GM23338 (cell line): ENCODE measurements at regions not wholly inside any gene's neighbourhood (a gene's known extent, or its start where the extent isn't known, plus 50 kb on each side); places are given as distances from the start of the nearest gene placed in this dataset.

ENCODE experiments used
- ATAC-seq: fragments of 200-7000 bp; cut with Tn5 transposase; 3 replicates; pipeline ENCODE4 v1.9.1; 2020
- DNase-seq: peaks from one replicate; pipeline ENCODE4 v3.0.0-alpha.2; 2015; ENCODE audit warnings: low spot score
- H2AFZ ChIP-seq: fragments of 200-600 bp; sonication (generic); 2 replicates; pipeline ENCODE4 v1.8.0; 2016; ENCODE audit warnings: antibody characterized with exemption, mild to moderate bottlenecking, moderate library complexity
- H3F3A ChIP-seq: fragments of 200-600 bp; sonication (generic); replicated peaks from 2 replicates; pipeline ENCODE4 v1.8.0; 2017; ENCODE audit warnings: antibody characterized with exemption, mixed run types, low read depth
- H3K27ac ChIP-seq: fragments of 200-600 bp; sonication (generic); 2 replicates; pipeline ENCODE4 v1.6.1; 2016; ENCODE audit warnings: low read depth
- H3K27me3 ChIP-seq: fragments of 200-600 bp; sonication (generic); 2 replicates; pipeline ENCODE4 v1.8.0; 2016; ENCODE audit warnings: mild to moderate bottlenecking, mixed run types, moderate library complexity; ENCODE audit not compliant: insufficient read depth
- H3K36me3 ChIP-seq: fragments of 200-600 bp; sonication (generic); 2 replicates; pipeline ENCODE4 v1.8.0; 2016; ENCODE audit warnings: mild to moderate bottlenecking; ENCODE audit not compliant: insufficient read depth
- H3K4me1 ChIP-seq: fragments of 200-600 bp; sonication (generic); 2 replicates; pipeline ENCODE4 v1.8.0; 2016; ENCODE audit warnings: mild to moderate bottlenecking, moderate library complexity; ENCODE audit not compliant: insufficient read depth
- H3K4me2 ChIP-seq: fragments of 200-600 bp; sonication (generic); 2 replicates; pipeline ENCODE4 v1.7.1; 2017; ENCODE audit warnings: mixed run types
- H3K4me3 ChIP-seq: fragments of 200-600 bp; sonication (generic); 2 replicates; pipeline ENCODE4 v1.6.1; 2016; ENCODE audit warnings: mixed run types
- H3K79me2 ChIP-seq: fragments of 200-600 bp; sonication (generic); replicated peaks from 2 replicates; pipeline ENCODE4 v1.8.0; 2017; ENCODE audit warnings: mild to moderate bottlenecking; ENCODE audit not compliant: insufficient read depth
- H3K9me2 ChIP-seq: fragments of 200-600 bp; sonication (generic); 2 replicates; pipeline ENCODE4 v1.8.0; 2017; ENCODE audit not compliant: insufficient read depth
- H4K20me1 ChIP-seq: fragments of 200-600 bp; sonication (generic); replicated peaks from 2 replicates; pipeline ENCODE4 v1.8.0; 2017; ENCODE audit warnings: mild to moderate bottlenecking; ENCODE audit not compliant: insufficient read depth
- H3K27ac Mint-ChIP-seq: 2 replicates; pipeline ENCODE4 v1.8.0; 2020; ENCODE audit warnings: inconsistent platforms, mild to moderate bottlenecking, moderate library complexity, mixed read lengths
- H3K27me3 Mint-ChIP-seq: 3 replicates; pipeline ENCODE4 v1.8.0; 2022; ENCODE audit warnings: low read depth, mild to moderate bottlenecking, moderate library complexity, mixed read lengths, inconsistent platforms; ENCODE audit not compliant: insufficient read depth, poor library complexity
- H3K36me3 Mint-ChIP-seq: 3 replicates; pipeline ENCODE4 v1.8.0; 2021; ENCODE audit warnings: low read depth, mild to moderate bottlenecking, inconsistent platforms, moderate library complexity, mixed read lengths
- H3K4me1 Mint-ChIP-seq: 3 replicates; pipeline ENCODE4 v1.8.0; 2020; ENCODE audit warnings: mild to moderate bottlenecking, inconsistent platforms, mixed read lengths
- H3K4me3 Mint-ChIP-seq: 3 replicates; pipeline ENCODE4 v1.8.0; 2021; ENCODE audit warnings: moderate library complexity, mild to moderate bottlenecking, inconsistent platforms, mixed read lengths
- H3K9me3 Mint-ChIP-seq: 3 replicates; pipeline ENCODE4 v1.8.0; 2020; ENCODE audit warnings: moderate library complexity, mild to moderate bottlenecking, inconsistent platforms, mixed read lengths
- CREB1 ChIP-seq: fragments of 250-450 bp; sonication (Bioruptor Pico); IDR thresholded peaks from 2 replicates; pipeline ENCODE4 v1.5.0; 2020; ENCODE audit warnings: low read depth, mild to moderate bottlenecking, moderate library complexity
- EZH2 ChIP-seq: fragments of 200-600 bp; sonication (generic); IDR thresholded peaks from one replicate; pipeline ENCODE4 v1.8.0; 2017; ENCODE audit warnings: antibody characterized with exemption, mild to moderate bottlenecking, low read depth; ENCODE audit not compliant: unreplicated experiment
- EZH2phosphoT487 ChIP-seq: fragments of 200-600 bp; sonication (generic); IDR thresholded peaks from one replicate; pipeline ENCODE4 v1.8.1; 2018; ENCODE audit warnings: antibody characterized with exemption; ENCODE audit not compliant: unreplicated experiment
- NANOG ChIP-seq: IDR thresholded peaks from 2 replicates; pipeline ENCODE4 v1.6.1; 2016; ENCODE audit warnings: antibody characterized with exemption, borderline replicate concordance
- POLR2AphosphoS5 ChIP-seq: IDR thresholded peaks from 2 replicates; pipeline ENCODE4 v1.6.1; 2016; ENCODE audit warnings: antibody characterized with exemption, low read depth
- STAT1 ChIP-seq: IDR thresholded peaks from one replicate; pipeline ENCODE4 v1.6.1; 2016; ENCODE audit warnings: antibody characterized with exemption; ENCODE audit not compliant: unreplicated experiment
- ZNF114 ChIP-seq: fragments of 250-450 bp; sonication (Bioruptor Pico); IDR thresholded peaks from 2 replicates; pipeline ENCODE4 v1.5.0; 2020; ENCODE audit warnings: mild to moderate bottlenecking, moderate library complexity
- ZNF331 ChIP-seq: fragments of 250-450 bp; sonication (Bioruptor Pico); IDR thresholded peaks from 2 replicates; pipeline ENCODE4 v1.5.0; 2020; ENCODE audit warnings: low read depth, mild to moderate bottlenecking, moderate library complexity
- TF ChIP-seq, protein P1 (sequence below): IDR thresholded peaks from one replicate; pipeline ENCODE4 v1.6.1; 2018; ENCODE audit warnings: antibody characterized with exemption; ENCODE audit not compliant: unreplicated experiment
- TF ChIP-seq, protein P2 (sequence below): IDR thresholded peaks from 2 replicates; pipeline ENCODE4 v1.6.1; 2016; ENCODE audit warnings: antibody characterized with exemption
- TF ChIP-seq, protein P3 (sequence below): fragments of 250-450 bp; sonication (Bioruptor Pico); IDR thresholded peaks from 2 replicates; pipeline ENCODE4 v1.5.0; 2020; ENCODE audit warnings: mild to moderate bottlenecking, moderate library complexity
- TF ChIP-seq, protein P4 (sequence below), 2 experiments: fragments of 200-600 bp in 1 of 2; sonication (generic) in 1 of 2; conservative IDR thresholded peaks; 2 replicates each; pipeline versions ENCODE4 v1.5.1 to v1.6.1; 2016 to 2017; ENCODE audit warnings: antibody characterized with exemption in 2 of 2, low read depth in 2 of 2, mild to moderate bottlenecking in 2 of 2, moderate library complexity in 1 of 2

DNA sequence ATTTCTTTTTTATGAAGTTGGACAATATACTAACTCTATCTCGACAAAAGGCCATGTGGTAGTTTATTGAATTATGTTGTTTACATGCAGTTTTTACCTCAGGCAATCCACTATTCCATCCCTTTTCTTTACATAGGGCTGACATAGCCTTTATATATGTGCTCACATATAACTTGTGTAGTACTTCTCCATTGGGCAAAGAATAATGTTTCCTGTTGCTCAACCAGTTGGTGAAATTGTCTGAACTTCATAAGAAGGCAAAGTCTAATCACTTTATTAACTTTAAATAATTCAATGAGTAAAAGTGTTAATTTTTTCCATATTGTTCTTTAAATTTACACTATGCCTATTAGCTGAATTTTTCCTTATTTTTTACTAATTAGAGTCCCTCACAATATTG lies 1272.1 kb downstream of the EPHA7 start:
- Mint-ChIP-seq H3K4me3 (no peak overlapping the region), H3K27me3 (peaks cover 2% of the 10 kb centered on the region)
- TF ChIP-seq ZNF331 (no peak), POLR2AphosphoS5 (no peak), ZNF114 (no peak), NANOG (no peak), CREB1 (CRISPR knock-in tag) (no peak), EZH2phosphoT487 (no peak), EZH2 (no peak), STAT1 (no peak)
- TF ChIP-seq, protein P1, sequence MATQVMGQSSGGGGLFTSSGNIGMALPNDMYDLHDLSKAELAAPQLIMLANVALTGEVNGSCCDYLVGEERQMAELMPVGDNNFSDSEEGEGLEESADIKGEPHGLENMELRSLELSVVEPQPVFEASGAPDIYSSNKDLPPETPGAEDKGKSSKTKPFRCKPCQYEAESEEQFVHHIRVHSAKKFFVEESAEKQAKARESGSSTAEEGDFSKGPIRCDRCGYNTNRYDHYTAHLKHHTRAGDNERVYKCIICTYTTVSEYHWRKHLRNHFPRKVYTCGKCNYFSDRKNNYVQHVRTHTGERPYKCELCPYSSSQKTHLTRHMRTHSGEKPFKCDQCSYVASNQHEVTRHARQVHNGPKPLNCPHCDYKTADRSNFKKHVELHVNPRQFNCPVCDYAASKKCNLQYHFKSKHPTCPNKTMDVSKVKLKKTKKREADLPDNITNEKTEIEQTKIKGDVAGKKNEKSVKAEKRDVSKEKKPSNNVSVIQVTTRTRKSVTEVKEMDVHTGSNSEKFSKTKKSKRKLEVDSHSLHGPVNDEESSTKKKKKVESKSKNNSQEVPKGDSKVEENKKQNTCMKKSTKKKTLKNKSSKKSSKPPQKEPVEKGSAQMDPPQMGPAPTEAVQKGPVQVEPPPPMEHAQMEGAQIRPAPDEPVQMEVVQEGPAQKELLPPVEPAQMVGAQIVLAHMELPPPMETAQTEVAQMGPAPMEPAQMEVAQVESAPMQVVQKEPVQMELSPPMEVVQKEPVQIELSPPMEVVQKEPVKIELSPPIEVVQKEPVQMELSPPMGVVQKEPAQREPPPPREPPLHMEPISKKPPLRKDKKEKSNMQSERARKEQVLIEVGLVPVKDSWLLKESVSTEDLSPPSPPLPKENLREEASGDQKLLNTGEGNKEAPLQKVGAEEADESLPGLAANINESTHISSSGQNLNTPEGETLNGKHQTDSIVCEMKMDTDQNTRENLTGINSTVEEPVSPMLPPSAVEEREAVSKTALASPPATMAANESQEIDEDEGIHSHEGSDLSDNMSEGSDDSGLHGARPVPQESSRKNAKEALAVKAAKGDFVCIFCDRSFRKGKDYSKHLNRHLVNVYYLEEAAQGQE: no peak
- TF ChIP-seq, protein P2, sequence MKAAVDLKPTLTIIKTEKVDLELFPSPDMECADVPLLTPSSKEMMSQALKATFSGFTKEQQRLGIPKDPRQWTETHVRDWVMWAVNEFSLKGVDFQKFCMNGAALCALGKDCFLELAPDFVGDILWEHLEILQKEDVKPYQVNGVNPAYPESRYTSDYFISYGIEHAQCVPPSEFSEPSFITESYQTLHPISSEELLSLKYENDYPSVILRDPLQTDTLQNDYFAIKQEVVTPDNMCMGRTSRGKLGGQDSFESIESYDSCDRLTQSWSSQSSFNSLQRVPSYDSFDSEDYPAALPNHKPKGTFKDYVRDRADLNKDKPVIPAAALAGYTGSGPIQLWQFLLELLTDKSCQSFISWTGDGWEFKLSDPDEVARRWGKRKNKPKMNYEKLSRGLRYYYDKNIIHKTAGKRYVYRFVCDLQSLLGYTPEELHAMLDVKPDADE: no peak
- TF ChIP-seq, protein P3, sequence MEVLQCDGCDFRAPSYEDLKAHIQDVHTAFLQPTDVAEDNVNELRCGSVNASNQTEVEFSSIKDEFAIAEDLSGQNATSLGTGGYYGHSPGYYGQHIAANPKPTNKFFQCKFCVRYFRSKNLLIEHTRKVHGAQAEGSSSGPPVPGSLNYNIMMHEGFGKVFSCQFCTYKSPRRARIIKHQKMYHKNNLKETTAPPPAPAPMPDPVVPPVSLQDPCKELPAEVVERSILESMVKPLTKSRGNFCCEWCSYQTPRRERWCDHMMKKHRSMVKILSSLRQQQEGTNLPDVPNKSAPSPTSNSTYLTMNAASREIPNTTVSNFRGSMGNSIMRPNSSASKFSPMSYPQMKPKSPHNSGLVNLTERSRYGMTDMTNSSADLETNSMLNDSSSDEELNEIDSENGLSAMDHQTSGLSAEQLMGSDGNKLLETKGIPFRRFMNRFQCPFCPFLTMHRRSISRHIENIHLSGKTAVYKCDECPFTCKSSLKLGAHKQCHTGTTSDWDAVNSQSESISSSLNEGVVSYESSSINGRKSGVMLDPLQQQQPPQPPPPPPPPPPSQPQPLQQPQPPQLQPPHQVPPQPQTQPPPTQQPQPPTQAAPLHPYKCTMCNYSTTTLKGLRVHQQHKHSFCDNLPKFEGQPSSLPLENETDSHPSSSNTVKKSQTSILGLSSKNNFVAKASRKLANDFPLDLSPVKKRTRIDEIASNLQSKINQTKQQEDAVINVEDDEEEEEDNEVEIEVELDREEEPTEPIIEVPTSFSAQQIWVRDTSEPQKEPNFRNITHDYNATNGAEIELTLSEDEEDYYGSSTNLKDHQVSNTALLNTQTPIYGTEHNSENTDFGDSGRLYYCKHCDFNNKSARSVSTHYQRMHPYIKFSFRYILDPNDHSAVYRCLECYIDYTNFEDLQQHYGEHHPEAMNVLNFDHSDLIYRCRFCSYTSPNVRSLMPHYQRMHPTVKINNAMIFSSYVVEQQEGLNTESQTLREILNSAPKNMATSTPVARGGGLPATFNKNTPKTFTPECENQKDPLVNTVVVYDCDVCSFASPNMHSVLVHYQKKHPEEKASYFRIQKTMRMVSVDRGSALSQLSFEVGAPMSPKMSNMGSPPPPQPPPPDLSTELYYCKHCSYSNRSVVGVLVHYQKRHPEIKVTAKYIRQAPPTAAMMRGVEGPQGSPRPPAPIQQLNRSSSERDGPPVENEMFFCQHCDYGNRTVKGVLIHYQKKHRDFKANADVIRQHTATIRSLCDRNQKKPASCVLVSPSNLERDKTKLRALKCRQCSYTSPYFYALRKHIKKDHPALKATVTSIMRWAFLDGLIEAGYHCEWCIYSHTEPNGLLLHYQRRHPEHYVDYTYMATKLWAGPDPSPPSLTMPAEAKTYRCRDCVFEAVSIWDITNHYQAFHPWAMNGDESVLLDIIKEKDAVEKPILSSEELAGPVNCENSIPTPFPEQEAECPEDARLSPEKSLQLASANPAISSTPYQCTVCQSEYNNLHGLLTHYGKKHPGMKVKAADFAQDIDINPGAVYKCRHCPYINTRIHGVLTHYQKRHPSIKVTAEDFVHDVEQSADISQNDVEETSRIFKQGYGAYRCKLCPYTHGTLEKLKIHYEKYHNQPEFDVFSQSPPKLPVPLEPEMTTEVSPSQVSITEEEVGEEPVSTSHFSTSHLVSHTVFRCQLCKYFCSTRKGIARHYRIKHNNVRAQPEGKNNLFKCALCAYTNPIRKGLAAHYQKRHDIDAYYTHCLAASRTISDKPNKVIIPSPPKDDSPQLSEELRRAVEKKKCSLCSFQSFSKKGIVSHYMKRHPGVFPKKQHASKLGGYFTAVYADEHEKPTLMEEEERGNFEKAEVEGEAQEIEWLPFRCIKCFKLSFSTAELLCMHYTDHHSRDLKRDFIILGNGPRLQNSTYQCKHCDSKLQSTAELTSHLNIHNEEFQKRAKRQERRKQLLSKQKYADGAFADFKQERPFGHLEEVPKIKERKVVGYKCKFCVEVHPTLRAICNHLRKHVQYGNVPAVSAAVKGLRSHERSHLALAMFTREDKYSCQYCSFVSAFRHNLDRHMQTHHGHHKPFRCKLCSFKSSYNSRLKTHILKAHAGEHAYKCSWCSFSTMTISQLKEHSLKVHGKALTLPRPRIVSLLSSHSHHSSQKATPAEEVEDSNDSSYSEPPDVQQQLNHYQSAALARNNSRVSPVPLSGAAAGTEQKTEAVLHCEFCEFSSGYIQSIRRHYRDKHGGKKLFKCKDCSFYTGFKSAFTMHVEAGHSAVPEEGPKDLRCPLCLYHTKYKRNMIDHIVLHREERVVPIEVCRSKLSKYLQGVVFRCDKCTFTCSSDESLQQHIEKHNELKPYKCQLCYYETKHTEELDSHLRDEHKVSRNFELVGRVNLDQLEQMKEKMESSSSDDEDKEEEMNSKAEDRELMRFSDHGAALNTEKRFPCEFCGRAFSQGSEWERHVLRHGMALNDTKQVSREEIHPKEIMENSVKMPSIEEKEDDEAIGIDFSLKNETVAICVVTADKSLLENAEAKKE (CRISPR knock-in tag): no peak
- TF ChIP-seq, protein P4, sequence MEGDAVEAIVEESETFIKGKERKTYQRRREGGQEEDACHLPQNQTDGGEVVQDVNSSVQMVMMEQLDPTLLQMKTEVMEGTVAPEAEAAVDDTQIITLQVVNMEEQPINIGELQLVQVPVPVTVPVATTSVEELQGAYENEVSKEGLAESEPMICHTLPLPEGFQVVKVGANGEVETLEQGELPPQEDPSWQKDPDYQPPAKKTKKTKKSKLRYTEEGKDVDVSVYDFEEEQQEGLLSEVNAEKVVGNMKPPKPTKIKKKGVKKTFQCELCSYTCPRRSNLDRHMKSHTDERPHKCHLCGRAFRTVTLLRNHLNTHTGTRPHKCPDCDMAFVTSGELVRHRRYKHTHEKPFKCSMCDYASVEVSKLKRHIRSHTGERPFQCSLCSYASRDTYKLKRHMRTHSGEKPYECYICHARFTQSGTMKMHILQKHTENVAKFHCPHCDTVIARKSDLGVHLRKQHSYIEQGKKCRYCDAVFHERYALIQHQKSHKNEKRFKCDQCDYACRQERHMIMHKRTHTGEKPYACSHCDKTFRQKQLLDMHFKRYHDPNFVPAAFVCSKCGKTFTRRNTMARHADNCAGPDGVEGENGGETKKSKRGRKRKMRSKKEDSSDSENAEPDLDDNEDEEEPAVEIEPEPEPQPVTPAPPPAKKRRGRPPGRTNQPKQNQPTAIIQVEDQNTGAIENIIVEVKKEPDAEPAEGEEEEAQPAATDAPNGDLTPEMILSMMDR (conservative IDR thresholded peaks at IDR 0.05; ENCODE audit: low read depth in 2 of 2): no peak

More for the DNA sequence above, 1272.1 kb downstream of the EPHA7 start:
- no peak overlapping the region for H3K27ac Mint-ChIP-seq
- Histone ChIP-seq H4K20me1 (no peaks in the 10 kb centered on the region), H3K36me3 (no peaks in the 10 kb centered on the region), H3K4me2 (no peak overlapping the region), H3K9me2 (no peaks in the 10 kb centered on the region), H3K27me3 (no peaks in the 10 kb centered on the region), H3K4me3 (no peak overlapping the region), H2AFZ (no peak overlapping the region), H3F3A (no peaks in the 10 kb centered on the region), H3K79me2 (no peaks in the 10 kb centered on the region), H3K27ac (no peak overlapping the region), H3K4me1 (no peaks in the 10 kb centered on the region)
- DNase-seq (no peak), ATAC-seq (no peak)
- peaks cover 3% of the 10 kb centered on the region; the same call in 2 of the 3 replicates for H3K9me3 Mint-ChIP-seq
- peaks cover 6% of the 10 kb centered on the region; the same call in 2 of the 3 replicates for H3K4me1 Mint-ChIP-seq
- H3K36me3 Mint-ChIP-seq: no peaks in the 10 kb centered on the region
